H1 (cell line): ENCODE measurements at regions not wholly inside any gene's neighbourhood (a gene's known extent, or its start where the extent isn't known, plus 50 kb on each side); places are given as distances from the start of the nearest gene placed in this dataset.

Source experiments
- CTCF ChIA-PET: fragments of 300-600 bp; sonication (Branson Sonifier 250); formaldehyde crosslinking; loops from one replicate; lab custom pipeline; 2021; ENCODE audit not compliant: partially characterized antibody; lab: Charles Lee
- POLR2A ChIA-PET: fragments of 300-600 bp; sonication (Branson Sonifier 250); formaldehyde crosslinking; loops from one replicate; lab custom pipeline; 2021; ENCODE audit warnings: inconsistent platforms; ENCODE audit not compliant: partially characterized antibody; lab: Charles Lee
- DNase-seq, 2 experiments: peaks; one replicate each; pipeline versions ENCODE4 v3.0.0 to v3.0.0-alpha.2; 2010 to 2022; ENCODE audit warnings: low spot score in 2 of 2, low read depth in 1 of 2, mixed read lengths in 1 of 2
- FAIRE-seq: peaks from 2 replicates; lab custom pipeline; 2011; peaks lifted over from hg19 to GRCh38; lab: Jason Lieb, UNC
- H2AFZ ChIP-seq: 2 replicates; pipeline ENCODE4 v1.8.1; 2012; ENCODE audit warnings: low read length, inconsistent platforms
- H2AK5ac ChIP-seq: 2 replicates; pipeline ENCODE4 v1.6.1; 2013; ENCODE audit warnings: low read depth, low read length
- H2BK120ac ChIP-seq: replicated peaks from 2 replicates; pipeline ENCODE3; 2013; ENCODE audit warnings: low read depth, low read length, inconsistent platforms
- H2BK12ac ChIP-seq: 2 replicates; pipeline ENCODE4 v1.6.1; 2013; ENCODE audit warnings: low read depth, low read length
- H2BK15ac ChIP-seq: 2 replicates; pipeline ENCODE4 v1.6.1; 2013; ENCODE audit warnings: low read length
- H2BK20ac ChIP-seq: 2 replicates; pipeline ENCODE4 v1.6.1; 2013; ENCODE audit warnings: low read length
- H2BK5ac ChIP-seq: 2 replicates; pipeline ENCODE4 v1.6.1; 2013; ENCODE audit warnings: low read depth, low read length
- H3K14ac ChIP-seq: 2 replicates; pipeline ENCODE4 v1.6.1; 2013; ENCODE audit warnings: inconsistent platforms; ENCODE audit not compliant: insufficient read length
- H3K18ac ChIP-seq: 2 replicates; pipeline ENCODE4 v1.6.1; 2013; ENCODE audit warnings: low read length; ENCODE audit errors: extremely low read depth
- H3K23ac ChIP-seq: 2 replicates; pipeline ENCODE4 v1.6.1; 2013; ENCODE audit warnings: inconsistent platforms; ENCODE audit not compliant: insufficient read length
- H3K23me2 ChIP-seq: 2 replicates; pipeline ENCODE4 v1.6.1; 2013; ENCODE audit warnings: low read depth, low read length
- H3K27ac ChIP-seq: 2 replicates; pipeline ENCODE4 v1.6.1; 2011; ENCODE audit warnings: low read depth, low read length, inconsistent platforms
- H3K27me3 ChIP-seq, 4 experiments: replicated peaks in 1 of 4; 1 replicate in 1 of 4; 2 replicates in 3 of 4; pipeline versions ENCODE4 v1.6.1 to v1.8.1; 2011 to 2013; ENCODE audit warnings: low read length in 3 of 4, mild to moderate bottlenecking in 3 of 4, inconsistent platforms in 2 of 4, mixed read lengths in 2 of 4, moderate library complexity in 1 of 4; ENCODE audit not compliant: control insufficient read depth in 3 of 4, insufficient read depth in 3 of 4; ENCODE audit errors: extremely low read depth in 1 of 4
- H3K36me3 ChIP-seq, 4 experiments: 2 replicates each; pipeline versions ENCODE4 v1.6.1 to v1.8.1; 2011 to 2013; ENCODE audit warnings: mild to moderate bottlenecking in 4 of 4, low read length in 3 of 4, moderate library complexity in 2 of 4, control low read depth in 1 of 4, inconsistent platforms in 1 of 4; ENCODE audit not compliant: insufficient read depth in 4 of 4, control insufficient read depth in 2 of 4
- H3K4ac ChIP-seq: replicated peaks from 2 replicates; pipeline ENCODE3; 2013; ENCODE audit warnings: low read length, low read depth, mixed read lengths, inconsistent platforms; ENCODE audit not compliant: insufficient read length
- H3K4me1 ChIP-seq, 4 experiments: replicated peaks in 1 of 4; 1 replicate in 1 of 4; 2 replicates in 3 of 4; pipeline versions ENCODE4 v1.6.1 to v1.8.1; 2011 to 2013; ENCODE audit warnings: low read length in 3 of 4, inconsistent platforms in 2 of 4, mixed read lengths in 1 of 4; ENCODE audit not compliant: insufficient read depth in 4 of 4, control insufficient read depth in 3 of 4
- H3K4me2 ChIP-seq, 2 experiments: 2 replicates each; pipeline versions ENCODE4 v1.6.1 to v1.8.1; 2011 to 2013; ENCODE audit warnings: low read depth in 2 of 2, low read length in 2 of 2, control low read depth in 1 of 2, inconsistent platforms in 1 of 2, mild to moderate bottlenecking in 1 of 2; ENCODE audit not compliant: insufficient read depth in 1 of 2
- H3K4me3 ChIP-seq, 4 experiments: fragments of 200-600, 300-600 bp in 1 of 4; sonication (generic), shearing (Covaris generic), sonication (Bioruptor Twin) in 1 of 4; 2 replicates each; pipeline versions ENCODE4 v1.5.1 to v1.8.1; 2011 to 2016; ENCODE audit warnings: low read length in 4 of 4, low read depth in 3 of 4, control low read depth in 2 of 4, inconsistent platforms in 2 of 4, mild to moderate bottlenecking in 2 of 4, mixed read lengths in 1 of 4, moderate library complexity in 1 of 4; ENCODE audit not compliant: insufficient read depth in 2 of 4; ENCODE audit errors: extremely low read depth in 1 of 4
- H3K56ac ChIP-seq: replicated peaks from 2 replicates; pipeline ENCODE3; 2013; ENCODE audit warnings: low read depth, mild to moderate bottlenecking, mixed read lengths, low read length, inconsistent platforms; ENCODE audit not compliant: insufficient read length
- H3K79me1 ChIP-seq: 2 replicates; pipeline ENCODE4 v1.6.1; 2013; ENCODE audit warnings: low read depth, low read length, control low read depth
- H3K79me2 ChIP-seq, 2 experiments: 2 replicates each; pipeline versions ENCODE4 v1.6.1 to v1.8.1; 2012 to 2013; ENCODE audit warnings: low read length in 2 of 2, mild to moderate bottlenecking in 2 of 2, inconsistent platforms in 1 of 2; ENCODE audit not compliant: insufficient read depth in 2 of 2, control insufficient read depth in 1 of 2
- H3K9ac ChIP-seq, 4 experiments: replicated peaks in 1 of 4; 1 replicate in 1 of 4; 2 replicates in 3 of 4; pipeline versions ENCODE4 v1.6.1 to v1.8.1; 2011 to 2013; ENCODE audit warnings: low read depth in 3 of 4, low read length in 3 of 4, control low read depth in 2 of 4, mild to moderate bottlenecking in 2 of 4, moderate library complexity in 2 of 4, inconsistent platforms in 1 of 4; ENCODE audit errors: extremely low read depth in 1 of 4
- H3K9me3 ChIP-seq, 2 experiments: 2 replicates each; pipeline versions ENCODE4 v1.6.1 to v1.8.1; 2012 to 2013; ENCODE audit warnings: mild to moderate bottlenecking in 2 of 2, moderate library complexity in 2 of 2, control low read depth in 1 of 2, inconsistent platforms in 1 of 2, low read depth in 1 of 2, low read length in 1 of 2, mixed read lengths in 1 of 2; ENCODE audit not compliant: insufficient read depth in 2 of 2
- H4K20me1 ChIP-seq, 2 experiments: replicated peaks in 1 of 2; 2 replicates each; pipeline versions ENCODE3 to v1.8.1; 2011 to 2013; ENCODE audit warnings: inconsistent platforms in 2 of 2, low read length in 2 of 2, mild to moderate bottlenecking in 1 of 2; ENCODE audit not compliant: insufficient read depth in 2 of 2, control insufficient read depth in 1 of 2
- H4K5ac ChIP-seq: 2 replicates; pipeline ENCODE4 v1.6.1; 2013; ENCODE audit warnings: low read length, low read depth, mixed read lengths, inconsistent platforms; ENCODE audit not compliant: insufficient read length
- H4K8ac ChIP-seq: 2 replicates; pipeline ENCODE4 v1.8.0; 2013; ENCODE audit warnings: mild to moderate bottlenecking, moderate library complexity, low read length, inconsistent platforms; ENCODE audit not compliant: insufficient read depth; ENCODE audit errors: extremely low read depth
- H4K91ac ChIP-seq: replicated peaks from 2 replicates; pipeline ENCODE3; 2013; ENCODE audit warnings: low read length, mixed read lengths, inconsistent platforms; ENCODE audit not compliant: insufficient read length
- SRF ChIP-seq: IDR thresholded peaks from 2 replicates; pipeline ENCODE4 v1.6.1; 2011; ENCODE audit warnings: mild to moderate bottlenecking, low read depth, low read length, moderate library complexity
- WGBS, 2 experiments: shearing (Covaris generic) in 1 of 2; methylation state at CpG; one replicate each; pipeline versions ENCODE4 v1.1.6 to v1.1.7; 2013 to 2015; ENCODE audit warnings: low lambda C conversion rate in 2 of 2, mixed read lengths in 2 of 2, inconsistent platforms in 1 of 2, low coverage in 1 of 2, missing lambda C conversion rate in 1 of 2; ENCODE audit not compliant: insufficient replicate concordance in 2 of 2, insufficient coverage in 1 of 2, insufficient read length in 1 of 2; ENCODE audit errors: extremely low coverage in 1 of 2, missing lambda C conversion rate in 1 of 2; 5-methylcytosine and 5-hydroxymethylcytosine counted together

DNA sequence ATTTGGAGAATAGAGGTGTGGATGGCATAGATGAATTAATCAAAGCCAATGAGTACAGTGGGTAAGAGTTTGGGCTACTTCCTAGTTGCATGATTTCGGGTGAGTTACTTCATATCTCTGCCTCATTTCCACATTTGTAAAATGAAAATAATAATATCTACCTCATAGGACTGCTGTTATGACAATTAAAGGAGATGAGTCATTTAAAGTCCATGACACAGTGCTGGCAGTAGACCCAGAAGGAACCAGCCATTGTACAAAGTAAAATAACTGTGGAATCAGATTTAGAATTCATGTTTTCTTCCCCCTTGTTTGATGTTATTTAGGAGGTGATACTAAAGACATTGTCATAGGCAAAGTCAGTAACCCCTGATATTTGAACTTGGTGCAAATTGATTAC is 139.5 kb upstream of the SLC27A6 start:
- Histone ChIP-seq H2BK120ac (no peak overlapping the region), H3K18ac (no peak overlapping the region), H3K4me3 (no peak overlapping the region), H3K14ac (no peak overlapping the region), H3K9me3 (no peaks in the 10 kb centered on the region), H3K4ac (no peak overlapping the region), H2AFZ (no peak overlapping the region), H3K27me3 (no peaks in the 10 kb centered on the region), H3K79me2 (no peaks in the 10 kb centered on the region), H3K79me1 (no peaks in the 10 kb centered on the region), H2BK20ac (no peak overlapping the region), H4K20me1 (no peaks in the 10 kb centered on the region), H3K56ac (no peak overlapping the region), H3K9ac (no peak overlapping the region), H2BK15ac (no peak overlapping the region), H2BK5ac (no peak overlapping the region), H4K91ac (no peak overlapping the region), H3K23ac (no peak overlapping the region), H3K4me1 (no peaks in the 10 kb centered on the region), H3K27ac (no peak overlapping the region), H3K23me2 (no peaks in the 10 kb centered on the region), H4K5ac (no peak overlapping the region), H4K8ac (no peak overlapping the region), H2AK5ac (no peak overlapping the region), H3K4me2 (no peak overlapping the region), H2BK12ac (no peak overlapping the region), H3K36me3 (no peaks in the 10 kb centered on the region)
- 91% methylated on average over 1 of the region's 1 CpG; no CpG with 5 or more reads in 1 of the 2 experiments for WGBS, 2 experiments
- ChIA-PET POLR2A (no interaction called here), CTCF (no interaction called here)
- DNase-seq (no peak), FAIRE-seq (no peak)
- TF ChIP-seq SRF = no peak
